Thymus (tissue), 11 donors: ENCODE measurements at regions not wholly inside any gene's neighbourhood (a gene's known extent, or its start where the extent isn't known, plus 50 kb on each side); places are given as distances from the start of the nearest gene placed in this dataset.

Experiments used
- DNase-seq, 9 donors: peaks; one replicate each; pipeline ENCODE4 v3.0.0-alpha.2; 2013; ENCODE audit warnings: low spot score in 9 of 9, low read depth in 6 of 9, missing footprints in 1 of 9
- H3K27ac ChIP-seq, 2 donors: one replicate each; pipeline ENCODE4 v1.5.1; 2013; ENCODE audit warnings: control low read depth in 1 of 2, low read depth in 1 of 2, low read length in 1 of 2, mild to moderate bottlenecking in 1 of 2, moderate library complexity in 1 of 2
- H3K27me3 ChIP-seq, 2 donors: one replicate each; pipeline ENCODE4 v1.5.1; 2013; ENCODE audit warnings: low read length in 1 of 2; ENCODE audit not compliant: control insufficient read depth in 2 of 2, insufficient read depth in 1 of 2
- H3K36me3 ChIP-seq, 2 donors: one replicate each; pipeline ENCODE4 v1.5.1; 2013; ENCODE audit warnings: low read length in 1 of 2, mild to moderate bottlenecking in 1 of 2, moderate library complexity in 1 of 2; ENCODE audit not compliant: control insufficient read depth in 2 of 2, insufficient read depth in 2 of 2
- H3K4me1 ChIP-seq, 2 donors: one replicate each; pipeline ENCODE4 v1.5.1; 2013; ENCODE audit warnings: low read length in 2 of 2; ENCODE audit not compliant: control insufficient read depth in 2 of 2, insufficient read depth in 2 of 2
- H3K4me3 ChIP-seq, 2 donors: one replicate each; pipeline ENCODE4 v1.5.1; 2013; ENCODE audit warnings: low read length in 2 of 2, control low read depth in 1 of 2, mild to moderate bottlenecking in 1 of 2
- H3K9me3 ChIP-seq, 2 donors: one replicate each; pipeline ENCODE4 v1.5.1; 2013; ENCODE audit warnings: low read length in 1 of 2, mild to moderate bottlenecking in 1 of 2; ENCODE audit not compliant: control insufficient read depth in 2 of 2, insufficient read depth in 1 of 2
- WGBS: extraction: QIAGEN DNeasy Blood & Tissue Kit; methylation state at CpG from one replicate; pipeline ENCODE4 v1.1.7; 2013; 5-methylcytosine and 5-hydroxymethylcytosine counted together
- donor health status: healthy.

GRCh38 chr16:8464979-8465378 lies 125.3 kb downstream of the TMEM114 start:
- 78% methylated on average over 1 of the region's 1 CpG for WGBS
- H3K27ac ChIP-seq, result no peak overlapping the region
- DNase-seq, result no peak
- no peaks in the 10 kb centered on the region for H3K4me1 ChIP-seq
- H3K36me3 ChIP-seq, result no peaks in the 10 kb centered on the region
- H3K27me3 ChIP-seq, result no peaks in the 10 kb centered on the region
- H3K4me3 ChIP-seq, result no peak overlapping the region
- no peaks in the 10 kb centered on the region for H3K9me3 ChIP-seq

- Histone ChIP-seq H3K9me3 (no peaks in the 10 kb centered on the region), H3K4me1 (no peaks in the 10 kb centered on the region), H3K27ac (no peak overlapping the region), H3K27me3 (no peaks in the 10 kb centered on the region), H3K4me3 (no peak overlapping the region), H3K36me3 (no peaks in the 10 kb centered on the region)
- 63% methylated on average over 3 of the region's 3 CpGs for WGBS
- no peak for DNase-seq
Measured at GRCh38 chr16:8459085-8459733, 131.1 kb downstream of the TMEM114 start.

GRCh38 chr16:8458481-8459046 lies 131.7 kb downstream of the TMEM114 start:
- Histone ChIP-seq H3K9me3 (no peaks in the 10 kb centered on the region), H3K4me1 (no peaks in the 10 kb centered on the region), H3K27ac (no peak overlapping the region), H3K36me3 (no peaks in the 10 kb centered on the region), H3K4me3 (no peak overlapping the region), H3K27me3 (no peaks in the 10 kb centered on the region)
- WGBS, result 86% methylated on average over 5 of the region's 5 CpGs
- DNase-seq, result no peak

- H3K27ac ChIP-seq, result no peak overlapping the region
- H3K27me3 ChIP-seq, result no peaks in the 10 kb centered on the region
- WGBS, result 81% methylated on average over 4 of the region's 4 CpGs
- no peak for DNase-seq
- no peak overlapping the region for H3K4me3 ChIP-seq
- H3K9me3 ChIP-seq, result no peaks in the 10 kb centered on the region
- no peaks in the 10 kb centered on the region for H3K4me1 ChIP-seq
- H3K36me3 ChIP-seq, result no peaks in the 10 kb centered on the region
Measured at GRCh38 chr16:8453359-8453758, 137.0 kb downstream of the TMEM114 start.

- H3K4me1 ChIP-seq, result no peaks in the 10 kb centered on the region
- DNase-seq, result no peak
- 64% methylated on average over 3 of the region's 3 CpGs for WGBS
- H3K27ac ChIP-seq, result no peak overlapping the region
- H3K36me3 ChIP-seq, result no peaks in the 10 kb centered on the region
- no peak overlapping the region for H3K4me3 ChIP-seq
- no peaks in the 10 kb centered on the region for H3K9me3 ChIP-seq
- H3K27me3 ChIP-seq, result no peaks in the 10 kb centered on the region
Measured at GRCh38 chr16:8452941-8453340, 137.4 kb downstream of the TMEM114 start.

- Histone ChIP-seq H3K9me3 (no peaks in the 10 kb centered on the region), H3K36me3 (no peaks in the 10 kb centered on the region), H3K4me3 (no peak overlapping the region), H3K4me1 (no peaks in the 10 kb centered on the region), H3K27ac (no peak overlapping the region), H3K27me3 (no peaks in the 10 kb centered on the region)
- WGBS, result 94% methylated on average over 5 of the region's 5 CpGs
- no peak for DNase-seq
Measured at GRCh38 chr16:8436931-8437330, 153.4 kb downstream of the TMEM114 start.

- Histone ChIP-seq H3K27me3 (no peaks in the 10 kb centered on the region), H3K4me3 (no peak overlapping the region), H3K9me3 (no peaks in the 10 kb centered on the region), H3K4me1 (no peaks in the 10 kb centered on the region), H3K27ac (no peak overlapping the region), H3K36me3 (no peaks in the 10 kb centered on the region)
- WGBS, result 97% methylated on average over 1 of the region's 1 CpG
- DNase-seq, result no peak
Measured at GRCh38 chr16:8431783-8432182, 158.5 kb downstream of the TMEM114 start.

- no peak overlapping the region for H3K27ac ChIP-seq
- H3K27me3 ChIP-seq, result no peaks in the 10 kb centered on the region
- H3K4me1 ChIP-seq, result no peaks in the 10 kb centered on the region
- H3K4me3 ChIP-seq, result no peak overlapping the region
- no peak for DNase-seq
- no peaks in the 10 kb centered on the region for H3K9me3 ChIP-seq
- H3K36me3 ChIP-seq, result no peaks in the 10 kb centered on the region
- WGBS, result 82% methylated on average over 3 of the region's 3 CpGs
Measured at GRCh38 chr16:8430401-8430800, 159.9 kb downstream of the TMEM114 start.

GRCh38 chr16:8426569-8426968 lies 163.7 kb downstream of the TMEM114 start:
- Histone ChIP-seq H3K4me1 (no peaks in the 10 kb centered on the region), H3K27ac (no peak overlapping the region), H3K4me3 (no peak overlapping the region), H3K36me3 (no peaks in the 10 kb centered on the region), H3K27me3 (no peaks in the 10 kb centered on the region), H3K9me3 (no peaks in the 10 kb centered on the region)
- DNase-seq, result no peak
- WGBS, result 98% methylated on average over 4 of the region's 4 CpGs
